PFSK-1 (cell line): ENCODE measurements at regions not wholly inside any gene's neighbourhood (a gene's known extent, or its start where the extent isn't known, plus 50 kb on each side); places are given as distances from the start of the nearest gene placed in this dataset.

ENCODE experiments used
- FOXP2 ChIP-seq: optimal IDR thresholded peaks from 2 replicates; pipeline ENCODE3; 2011; ENCODE audit warnings: borderline replicate concordance, control low read depth, inconsistent platforms; ENCODE audit not compliant: insufficient read depth; ENCODE audit errors: extremely low read length, extremely low read depth
- POLR2AphosphoS5 ChIP-seq: IDR thresholded peaks from 2 replicates; pipeline ENCODE4 v1.6.1; 2012; ENCODE audit warnings: low read depth, mild to moderate bottlenecking, control low read depth, low read length, moderate library complexity
- TAF1 ChIP-seq: IDR thresholded peaks from 2 replicates; pipeline ENCODE4 v1.6.1; 2012; ENCODE audit warnings: low read length, control low read depth, borderline replicate concordance; ENCODE audit not compliant: insufficient read depth

DNA sequence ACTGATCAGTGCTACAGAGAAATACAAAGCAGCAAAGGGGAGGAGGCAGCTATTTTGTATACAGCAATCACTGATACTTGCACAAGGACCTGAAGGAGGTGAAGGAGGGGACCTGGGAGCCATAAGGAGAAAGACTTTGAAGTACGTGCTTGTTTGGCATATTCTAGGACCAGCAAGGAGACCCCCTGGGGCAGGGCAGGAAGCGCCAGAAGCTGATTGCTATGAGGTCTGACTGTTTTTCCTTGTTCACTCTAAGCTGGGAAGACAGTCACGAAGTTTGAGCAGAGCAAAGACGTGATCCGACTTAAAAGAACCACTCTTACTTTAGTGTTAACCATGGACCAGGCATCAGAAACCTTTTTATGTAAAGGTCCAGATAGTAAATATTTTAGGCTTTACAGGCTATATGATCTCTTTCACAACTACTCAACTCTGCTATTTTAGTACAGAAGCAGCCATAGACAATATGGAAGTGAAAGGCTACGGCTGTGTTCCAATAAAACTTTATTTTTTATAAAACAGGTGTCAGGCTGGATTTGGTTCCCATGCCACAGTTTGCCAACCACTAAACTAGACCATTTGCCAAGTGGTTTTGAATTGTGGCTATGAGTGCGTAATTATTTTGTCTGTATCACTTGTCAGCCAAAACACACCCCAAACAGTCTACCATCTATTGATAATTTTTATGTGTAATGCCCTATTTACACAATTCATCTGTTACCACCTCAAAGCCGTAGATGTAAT is 217.9 kb downstream of the PRL start:
- no peak for TF ChIP-seq POLR2AphosphoS5
- no peak for TF ChIP-seq FOXP2
- TF ChIP-seq TAF1, result no peak
